OCI-LY7 (cell line): ENCODE measurements at regions not wholly inside any gene's neighbourhood (a gene's known extent, or its start where the extent isn't known, plus 50 kb on each side); places are given as distances from the start of the nearest gene placed in this dataset.

ENCODE experiments used
- EZH2phosphoT487 ChIP-seq: fragments of 200-600 bp; sonication (generic); IDR thresholded peaks from 2 replicates; pipeline ENCODE4 v1.6.1; 2018; ENCODE audit warnings: low read depth, borderline replicate concordance, mild to moderate bottlenecking, mixed run types, antibody characterized with exemption, low read length, moderate library complexity, mixed read lengths
- TF ChIP-seq, protein P1 (sequence below): fragments of 200-600 bp; sonication (generic); conservative IDR thresholded peaks from 2 replicates; pipeline ENCODE4 v1.5.1; 2014; ENCODE audit warnings: mild to moderate bottlenecking, antibody characterized with exemption, low read length, moderate library complexity, mixed read lengths

DNA sequence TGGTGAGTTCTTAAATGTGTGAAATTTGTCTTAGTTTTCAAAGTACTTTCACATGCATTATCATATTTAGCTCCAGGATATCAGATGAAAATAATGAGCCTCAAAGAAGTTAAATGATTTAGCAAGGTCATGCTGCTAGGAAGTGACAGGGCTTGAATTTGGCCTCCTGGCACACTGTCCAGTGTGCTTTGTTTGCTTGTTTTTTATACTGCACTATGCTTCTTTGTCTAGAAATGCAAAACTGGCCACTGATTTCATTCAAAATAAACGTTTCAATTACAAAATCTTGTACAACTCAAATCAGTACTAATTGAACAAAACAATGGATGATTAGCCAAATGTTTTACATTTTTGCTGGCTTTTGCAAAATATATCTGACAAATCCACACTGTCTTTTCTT, 583.3 kb upstream of the CBLB start:
- TF ChIP-seq, protein P1, sequence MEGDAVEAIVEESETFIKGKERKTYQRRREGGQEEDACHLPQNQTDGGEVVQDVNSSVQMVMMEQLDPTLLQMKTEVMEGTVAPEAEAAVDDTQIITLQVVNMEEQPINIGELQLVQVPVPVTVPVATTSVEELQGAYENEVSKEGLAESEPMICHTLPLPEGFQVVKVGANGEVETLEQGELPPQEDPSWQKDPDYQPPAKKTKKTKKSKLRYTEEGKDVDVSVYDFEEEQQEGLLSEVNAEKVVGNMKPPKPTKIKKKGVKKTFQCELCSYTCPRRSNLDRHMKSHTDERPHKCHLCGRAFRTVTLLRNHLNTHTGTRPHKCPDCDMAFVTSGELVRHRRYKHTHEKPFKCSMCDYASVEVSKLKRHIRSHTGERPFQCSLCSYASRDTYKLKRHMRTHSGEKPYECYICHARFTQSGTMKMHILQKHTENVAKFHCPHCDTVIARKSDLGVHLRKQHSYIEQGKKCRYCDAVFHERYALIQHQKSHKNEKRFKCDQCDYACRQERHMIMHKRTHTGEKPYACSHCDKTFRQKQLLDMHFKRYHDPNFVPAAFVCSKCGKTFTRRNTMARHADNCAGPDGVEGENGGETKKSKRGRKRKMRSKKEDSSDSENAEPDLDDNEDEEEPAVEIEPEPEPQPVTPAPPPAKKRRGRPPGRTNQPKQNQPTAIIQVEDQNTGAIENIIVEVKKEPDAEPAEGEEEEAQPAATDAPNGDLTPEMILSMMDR, result no peak
- TF ChIP-seq EZH2phosphoT487, result no peak
